ENCODE measurements at regions not wholly inside any gene's neighbourhood (a gene's known extent, or its start where the extent isn't known, plus 50 kb on each side); places are given as distances from the start of the nearest gene placed in this dataset.

DNA sequence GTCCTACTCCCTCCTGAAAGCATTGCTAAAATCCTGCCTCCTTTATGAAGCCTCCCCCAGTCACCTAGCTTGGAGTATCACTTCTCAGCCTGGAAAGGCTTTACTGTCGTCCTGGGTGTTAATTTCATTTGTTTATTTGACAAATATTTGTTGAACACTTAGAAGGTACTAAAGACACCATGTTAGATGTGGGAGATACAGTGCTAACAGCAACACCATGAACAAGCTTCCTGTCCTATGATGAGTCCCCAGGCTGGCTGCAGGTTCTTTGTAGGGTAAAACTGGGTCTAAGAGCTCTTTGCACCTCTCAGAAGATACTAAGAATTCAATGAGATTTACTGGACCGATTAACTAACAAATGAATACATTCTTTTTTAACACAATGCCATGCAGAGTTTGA lies 109.2 kb upstream of the TMEM170B start:
- TF ChIP-seq, protein P1, sequence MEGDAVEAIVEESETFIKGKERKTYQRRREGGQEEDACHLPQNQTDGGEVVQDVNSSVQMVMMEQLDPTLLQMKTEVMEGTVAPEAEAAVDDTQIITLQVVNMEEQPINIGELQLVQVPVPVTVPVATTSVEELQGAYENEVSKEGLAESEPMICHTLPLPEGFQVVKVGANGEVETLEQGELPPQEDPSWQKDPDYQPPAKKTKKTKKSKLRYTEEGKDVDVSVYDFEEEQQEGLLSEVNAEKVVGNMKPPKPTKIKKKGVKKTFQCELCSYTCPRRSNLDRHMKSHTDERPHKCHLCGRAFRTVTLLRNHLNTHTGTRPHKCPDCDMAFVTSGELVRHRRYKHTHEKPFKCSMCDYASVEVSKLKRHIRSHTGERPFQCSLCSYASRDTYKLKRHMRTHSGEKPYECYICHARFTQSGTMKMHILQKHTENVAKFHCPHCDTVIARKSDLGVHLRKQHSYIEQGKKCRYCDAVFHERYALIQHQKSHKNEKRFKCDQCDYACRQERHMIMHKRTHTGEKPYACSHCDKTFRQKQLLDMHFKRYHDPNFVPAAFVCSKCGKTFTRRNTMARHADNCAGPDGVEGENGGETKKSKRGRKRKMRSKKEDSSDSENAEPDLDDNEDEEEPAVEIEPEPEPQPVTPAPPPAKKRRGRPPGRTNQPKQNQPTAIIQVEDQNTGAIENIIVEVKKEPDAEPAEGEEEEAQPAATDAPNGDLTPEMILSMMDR (IDR thresholded peaks at IDR 0.05) = no peak
- TF ChIP-seq EP300 (IDR thresholded peaks at IDR 0.05) = no peak

All from upper lobe of left lung (tissue), 4 donors.